DOHH2 (cell line): ENCODE measurements at regions not wholly inside any gene's neighbourhood (a gene's known extent, or its start where the extent isn't known, plus 50 kb on each side); places are given as distances from the start of the nearest gene placed in this dataset.

ENCODE experiments used
- CTCF ChIP-seq: fragments of 200-600 bp; sonication (generic); IDR thresholded peaks from one replicate; pipeline ENCODE4 v1.5.1; 2014; ENCODE audit warnings: antibody characterized with exemption, mild to moderate bottlenecking, low read depth, low read length; ENCODE audit not compliant: poor library complexity, severe bottlenecking
- EZH2phosphoT487 ChIP-seq: fragments of 200-600 bp; sonication (generic); IDR thresholded peaks from 2 replicates; pipeline ENCODE4 v1.6.1; 2017; ENCODE audit warnings: borderline replicate concordance, mild to moderate bottlenecking, antibody characterized with exemption, low read length, moderate library complexity, mixed read lengths

- TF ChIP-seq CTCF (no peak), EZH2phosphoT487 (no peak)
These were observed 1167.8 kb upstream of the NCAM2 start for GRCh38 chr21:19830446-19830845.
